HG02943 (cell line): ENCODE measurements at regions not wholly inside any gene's neighbourhood (a gene's known extent, or its start where the extent isn't known, plus 50 kb on each side); places are given as distances from the start of the nearest gene placed in this dataset.

ENCODE experiments used
- ATAC-seq: cut with Tn5 transposase; IDR thresholded peaks from one replicate; pipeline ENCODE4 v1.9.1; 2021; ENCODE audit warnings: mild to moderate bottlenecking, low read depth, moderate library complexity; ENCODE audit not compliant: unreplicated experiment

GRCh38 chr18:24862201-24862816 lies 401.9 kb downstream of the HRH4 start:
- ATAC-seq: no peak

GRCh38 chr18:24868311-24868710 lies 407.9 kb downstream of the HRH4 start:
- no peak for ATAC-seq

- no peak for ATAC-seq
Measured at GRCh38 chr18:24868760-24869237, 408.4 kb downstream of the HRH4 start.

GRCh38 chr18:24869285-24869684 lies 408.8 kb downstream of the HRH4 start:
- ATAC-seq: no peak

- no peak for ATAC-seq
Measured at GRCh38 chr18:24875286-24875685, 414.8 kb downstream of the HRH4 start.

- no peak for ATAC-seq
Measured at GRCh38 chr18:24875777-24876176, 415.3 kb downstream of the HRH4 start.

GRCh38 chr18:24876266-24876665 lies 415.8 kb downstream of the HRH4 start:
- no peak for ATAC-seq

- no peak for ATAC-seq
Measured at GRCh38 chr18:24877066-24877465, 416.6 kb downstream of the HRH4 start.

GRCh38 chr18:24877546-24877945 lies 417.1 kb downstream of the HRH4 start:
- no peak for ATAC-seq

- ATAC-seq: no peak
Measured at GRCh38 chr18:24878289-24878688, 417.9 kb downstream of the HRH4 start.

GRCh38 chr18:24885276-24885675 lies 424.8 kb downstream of the HRH4 start:
- ATAC-seq: no peak

- ATAC-seq: no peak
Measured at GRCh38 chr18:24894880-24895279, 434.4 kb downstream of the HRH4 start.

GRCh38 chr18:24897461-24897860 lies 437.0 kb downstream of the HRH4 start:
- no peak for ATAC-seq

GRCh38 chr18:24910221-24910620 lies 441.7 kb downstream of the ZNF521 start:
- ATAC-seq: no peak

- ATAC-seq: no peak
Measured at GRCh38 chr18:24913507-24914170, 438.3 kb downstream of the ZNF521 start.

- no peak for ATAC-seq
Measured at GRCh38 chr18:24914171-24914525, 437.8 kb downstream of the ZNF521 start.

- no peak for ATAC-seq
Measured at GRCh38 chr18:24914685-24915084, 437.3 kb downstream of the ZNF521 start.

GRCh38 chr18:24915547-24915946 lies 436.4 kb downstream of the ZNF521 start:
- no peak for ATAC-seq

GRCh38 chr18:24917767-24918166 lies 434.2 kb downstream of the ZNF521 start:
- no peak for ATAC-seq

GRCh38 chr18:24918257-24918656 lies 433.7 kb downstream of the ZNF521 start:
- ATAC-seq: no peak

GRCh38 chr18:24919181-24919797 lies 432.7 kb downstream of the ZNF521 start:
- ATAC-seq: no peak

GRCh38 chr18:24922491-24922890 lies 429.5 kb downstream of the ZNF521 start:
- peak; percentile 58 for ATAC-seq
